ENCODE measurements at regions not wholly inside any gene's neighbourhood (a gene's known extent, or its start where the extent isn't known, plus 50 kb on each side); places are given as distances from the start of the nearest gene placed in this dataset.
"Not testable (repeated sequence)": the region's sequence is repeated elsewhere in the genome, so short reads cannot be mapped to it uniquely, and the experiment has no call there.

DNA sequence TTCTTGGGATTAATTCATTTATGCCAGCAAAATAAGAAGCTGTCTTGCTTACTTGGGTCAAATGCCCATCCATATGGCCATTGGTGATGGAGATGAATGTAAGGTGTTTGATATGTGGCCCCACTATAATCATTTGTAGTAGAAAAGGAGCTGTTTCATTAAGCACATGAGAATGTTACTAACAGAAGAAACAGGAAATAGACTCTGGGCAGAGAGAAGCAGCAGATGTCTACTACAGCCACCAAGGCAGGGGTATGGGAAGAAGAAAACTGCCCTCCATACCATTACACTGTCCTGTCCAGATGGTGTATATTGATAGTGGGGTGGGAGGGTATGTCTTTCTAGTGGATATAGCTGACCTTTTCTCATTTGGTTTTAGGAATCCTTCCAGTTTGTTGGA, 386.6 kb upstream of the CLINT1 start:
- ChIA-PET POLR2A (no interaction called here), CTCF (no interaction called here)
- no peak overlapping the region for H3K4me3 ChIP-seq (ENCODE audit: low read depth, low read length)
- no peak for DNase-seq (ENCODE audit: low read depth, low spot score)
- TF ChIP-seq, protein P1, sequence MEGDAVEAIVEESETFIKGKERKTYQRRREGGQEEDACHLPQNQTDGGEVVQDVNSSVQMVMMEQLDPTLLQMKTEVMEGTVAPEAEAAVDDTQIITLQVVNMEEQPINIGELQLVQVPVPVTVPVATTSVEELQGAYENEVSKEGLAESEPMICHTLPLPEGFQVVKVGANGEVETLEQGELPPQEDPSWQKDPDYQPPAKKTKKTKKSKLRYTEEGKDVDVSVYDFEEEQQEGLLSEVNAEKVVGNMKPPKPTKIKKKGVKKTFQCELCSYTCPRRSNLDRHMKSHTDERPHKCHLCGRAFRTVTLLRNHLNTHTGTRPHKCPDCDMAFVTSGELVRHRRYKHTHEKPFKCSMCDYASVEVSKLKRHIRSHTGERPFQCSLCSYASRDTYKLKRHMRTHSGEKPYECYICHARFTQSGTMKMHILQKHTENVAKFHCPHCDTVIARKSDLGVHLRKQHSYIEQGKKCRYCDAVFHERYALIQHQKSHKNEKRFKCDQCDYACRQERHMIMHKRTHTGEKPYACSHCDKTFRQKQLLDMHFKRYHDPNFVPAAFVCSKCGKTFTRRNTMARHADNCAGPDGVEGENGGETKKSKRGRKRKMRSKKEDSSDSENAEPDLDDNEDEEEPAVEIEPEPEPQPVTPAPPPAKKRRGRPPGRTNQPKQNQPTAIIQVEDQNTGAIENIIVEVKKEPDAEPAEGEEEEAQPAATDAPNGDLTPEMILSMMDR (IDR thresholded peaks at IDR 0.05; ENCODE audit: insufficient read depth, low read length, missing control alignments) = no peak

DNA sequence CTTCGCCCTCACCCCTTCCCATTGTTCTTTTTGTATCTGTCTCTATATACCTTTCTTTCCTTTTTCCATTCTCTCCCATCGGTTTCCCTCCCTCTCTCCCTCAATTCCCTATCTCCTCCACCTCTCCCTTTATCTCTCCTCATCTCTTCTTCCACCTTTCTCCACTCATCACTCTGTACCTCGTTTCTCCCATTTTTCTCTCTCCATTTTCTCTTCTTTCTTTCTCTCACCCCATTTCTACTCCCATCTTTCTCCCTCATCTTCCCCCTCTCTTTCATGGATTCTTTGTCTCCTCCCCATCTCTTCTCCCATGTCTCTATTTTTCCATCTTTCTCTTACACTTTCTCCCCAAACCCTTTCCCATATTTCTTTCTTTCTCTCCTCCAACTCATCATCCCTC, 385.9 kb upstream of the CLINT1 start:
- H3K4me3 ChIP-seq (ENCODE audit: low read depth, low read length) = no peak overlapping the region
- no peak for DNase-seq (ENCODE audit: low read depth, low spot score)
- POLR2A ChIA-PET = no interaction called here
- TF ChIP-seq, protein P1 (IDR thresholded peaks at IDR 0.05; ENCODE audit: insufficient read depth, low read length, missing control alignments) = no peak
- CTCF ChIA-PET = no interaction called here

DNA sequence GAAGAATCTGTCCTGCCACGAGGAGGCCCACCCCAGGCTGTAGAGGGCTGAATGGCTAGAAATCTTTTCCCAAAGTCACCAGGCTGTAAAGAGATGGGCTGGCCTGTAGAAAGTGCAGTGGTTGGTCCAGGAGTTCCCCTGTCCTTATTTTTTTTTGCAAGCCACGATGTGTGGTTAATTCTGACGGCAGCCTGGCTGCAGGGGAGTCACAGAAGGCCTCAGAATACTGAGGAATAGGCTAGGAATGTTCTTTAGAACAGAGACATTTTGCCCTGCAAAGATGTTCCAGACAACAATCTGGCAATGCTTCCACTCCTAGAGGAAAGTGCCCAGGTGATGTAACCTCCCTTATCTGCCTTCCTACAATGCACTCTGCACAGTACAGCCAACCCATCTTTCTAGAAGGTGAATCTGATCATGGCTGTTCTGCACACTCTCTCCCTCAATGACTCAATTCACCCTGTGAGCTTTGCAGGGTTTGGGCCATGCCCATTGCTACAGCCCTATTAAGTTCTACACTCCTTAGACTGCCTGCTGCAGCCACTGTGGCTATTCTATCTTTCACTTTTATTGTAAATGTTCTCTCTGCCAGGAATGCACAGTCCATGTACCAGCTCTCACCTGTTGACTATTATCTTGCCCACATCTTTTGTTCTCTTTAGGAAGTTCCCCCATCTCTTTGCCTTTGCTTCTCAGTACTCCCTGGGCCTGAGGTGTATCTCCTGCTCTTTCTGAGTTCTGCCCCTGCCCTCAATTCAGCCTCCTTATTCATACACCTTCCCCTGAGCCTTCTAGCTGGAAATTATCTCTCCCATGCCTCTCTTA, 377.8 kb upstream of the CLINT1 start:
- TF ChIP-seq, protein P1 (IDR thresholded peaks at IDR 0.05; ENCODE audit: insufficient read depth, low read length, missing control alignments) = no peak
- ChIA-PET CTCF (no interaction called here), POLR2A (no interaction called here)
- no peak overlapping the region for H3K4me3 ChIP-seq (ENCODE audit: low read depth, low read length)
- DNase-seq (ENCODE audit: low read depth, low spot score) = no peak

DNA sequence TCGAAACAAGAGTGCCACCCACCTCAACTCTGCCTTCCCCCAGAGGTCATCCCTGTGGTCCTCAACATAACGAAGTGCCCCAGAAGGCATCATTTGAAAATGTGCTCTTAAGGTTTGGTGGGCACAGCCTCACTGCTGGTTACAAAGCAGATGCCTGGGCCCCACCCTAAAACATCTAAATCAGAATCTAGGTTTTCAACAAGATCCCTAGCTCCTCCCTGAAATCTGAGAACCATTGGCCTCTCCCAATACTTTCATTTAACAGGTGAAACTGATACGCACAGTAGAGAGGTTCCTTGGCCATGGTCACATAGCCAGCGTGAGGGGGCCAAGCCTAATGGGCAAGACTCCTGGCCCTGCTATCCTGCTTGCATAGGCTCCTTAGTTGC, 376.2 kb upstream of the CLINT1 start:
- POLR2A ChIA-PET = no interaction called here
- CTCF ChIA-PET = no interaction called here
- no peak for DNase-seq (ENCODE audit: low read depth, low spot score)
- TF ChIP-seq, protein P1 (IDR thresholded peaks at IDR 0.05; ENCODE audit: insufficient read depth, low read length, missing control alignments) = no peak
- H3K4me3 ChIP-seq (ENCODE audit: low read depth, low read length) = no peak overlapping the region

DNA sequence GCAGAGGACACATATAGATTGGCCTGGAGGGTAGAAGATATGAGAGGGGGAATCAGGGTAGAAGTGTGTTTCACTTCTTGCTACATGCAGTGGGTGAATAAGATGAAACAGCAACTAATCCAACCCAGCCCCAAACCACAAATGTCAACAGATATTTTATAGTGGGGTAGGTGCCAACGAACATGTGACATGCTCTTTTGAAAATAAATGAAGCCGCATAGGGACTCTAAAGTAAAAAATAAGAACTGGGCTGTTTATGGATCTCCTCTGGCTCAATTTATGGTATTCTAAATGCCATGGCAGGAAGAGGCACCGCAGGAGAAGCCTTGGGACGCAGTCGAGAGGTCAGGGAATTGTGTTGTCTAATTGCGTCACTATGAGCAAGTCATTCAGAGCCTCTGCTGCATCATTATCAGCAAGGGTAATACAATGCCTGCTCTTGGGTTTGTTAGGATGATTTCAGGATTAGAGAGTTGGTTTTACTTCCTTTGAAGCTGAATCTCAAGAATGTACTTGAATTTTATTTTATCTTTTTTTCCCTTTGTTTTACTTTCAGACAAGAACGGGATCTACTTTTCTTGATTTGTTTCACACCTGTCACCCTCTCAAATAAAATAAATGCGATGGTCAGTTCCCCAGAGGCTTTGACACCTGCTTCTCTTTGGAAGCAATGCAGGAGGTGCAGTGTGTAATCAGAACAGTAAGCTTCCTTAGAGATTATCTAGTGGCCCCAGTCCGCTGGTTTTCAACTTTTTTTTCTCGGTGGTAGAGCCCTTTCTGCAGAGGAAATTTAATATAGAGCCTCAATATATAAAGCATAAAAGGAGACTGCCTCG, 375.6 kb upstream of the CLINT1 start:
- CTCF ChIA-PET = no interaction called here
- DNase-seq (ENCODE audit: low read depth, low spot score) = no peak
- POLR2A ChIA-PET = no interaction called here
- TF ChIP-seq, protein P1 (IDR thresholded peaks at IDR 0.05; ENCODE audit: insufficient read depth, low read length, missing control alignments) = no peak
- no peak overlapping the region for H3K4me3 ChIP-seq (ENCODE audit: low read depth, low read length)

DNA sequence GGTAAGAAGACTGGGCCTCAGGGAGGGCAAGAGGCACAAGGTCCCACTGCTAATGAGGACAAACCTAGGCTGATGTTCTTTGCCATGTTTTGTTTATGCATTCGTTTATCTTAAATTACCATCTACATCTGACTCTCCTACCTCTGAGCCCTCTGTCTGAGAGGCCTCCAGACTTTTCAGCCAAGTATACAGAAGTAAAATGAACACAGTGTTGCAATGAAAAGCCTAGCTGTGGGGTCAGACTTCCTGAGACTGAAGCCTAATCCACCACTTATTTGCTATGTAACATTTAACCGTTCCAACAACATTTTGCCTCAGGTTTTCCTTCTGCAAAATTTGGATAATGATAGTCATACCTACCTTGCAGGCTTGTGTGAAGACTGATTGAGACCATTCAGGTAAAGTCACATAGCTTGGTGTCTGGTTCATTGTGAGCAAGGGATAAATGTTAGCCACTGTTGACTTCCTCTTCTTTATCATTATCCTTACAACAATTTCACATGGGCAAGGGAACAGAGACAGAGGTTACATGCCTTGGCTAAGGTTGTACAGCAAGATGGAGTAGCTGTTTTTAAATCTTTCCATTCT, 374.9 kb upstream of the CLINT1 start:
- TF ChIP-seq, protein P1 (IDR thresholded peaks at IDR 0.05; ENCODE audit: insufficient read depth, low read length, missing control alignments) = no peak
- POLR2A ChIA-PET = no interaction called here

DNA sequence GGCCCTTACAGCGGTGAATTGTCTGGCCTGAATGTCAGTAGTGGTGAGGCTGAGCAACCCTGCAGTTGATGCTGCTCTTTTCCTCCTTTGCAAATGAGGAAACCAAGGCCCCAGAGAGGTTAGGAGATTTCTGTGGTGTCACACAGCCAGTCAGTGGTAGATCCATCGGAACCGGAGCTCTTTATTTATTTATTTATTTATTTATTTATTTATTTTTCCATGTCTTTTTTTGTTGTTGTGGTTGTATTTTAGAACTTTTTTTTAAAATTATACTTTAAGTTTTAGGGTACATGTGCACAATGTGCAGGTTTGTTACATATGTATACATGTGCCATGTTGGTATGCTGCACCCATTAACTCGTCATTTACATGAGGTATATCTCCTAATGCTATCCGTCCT, 368.4 kb upstream of the CLINT1 start:
- POLR2A ChIA-PET = not testable (repeated sequence)

More for the DNA sequence above, 374.9 kb upstream of the CLINT1 start:
- DNase-seq (ENCODE audit: low read depth, low spot score) = no peak
- CTCF ChIA-PET = no interaction called here
- H3K4me3 ChIP-seq (ENCODE audit: low read depth, low read length) = no peak overlapping the region

More for the DNA sequence above, 368.4 kb upstream of the CLINT1 start:
- H3K4me3 ChIP-seq (ENCODE audit: low read depth, low read length); DNase-seq (ENCODE audit: low read depth, low spot score); CTCF ChIA-PET: not testable (repeated sequence)
